GM12878 (cell line): ENCODE measurements at regions not wholly inside any gene's neighbourhood (a gene's known extent, or its start where the extent isn't known, plus 50 kb on each side); places are given as distances from the start of the nearest gene placed in this dataset.

Experiments
- ATAC-seq: fragments of 200-7000 bp; cut with Tn5 transposase; 3 replicates; pipeline ENCODE4 v1.9.1; 2020; ENCODE audit warnings: mild to moderate bottlenecking, moderate library complexity
- BruUV-seq: library from RNA; stranded (reverse); fragments of 400-500 nt; replicated peaks from 2 replicates; lab custom pipeline; 2021; lab: Mats Ljungman, UMichigan
- CTCF ChIA-PET: fragments of 300-600 bp; sonication (Branson Sonifier 250); formaldehyde crosslinking; extraction: SDS; loops from one replicate; lab custom pipeline; 2021; ENCODE audit warnings: inconsistent platforms; lab: Yijun Ruan, JAX
- POLR2A ChIA-PET: fragments of 350-600 bp; formaldehyde crosslinking; extraction: SDS; loops from one replicate; lab custom pipeline; 2021; ENCODE audit warnings: inconsistent platforms; lab: Charles Lee
- RAD21 ChIA-PET: fragments of 300-600 bp; sonication (Branson Sonifier 250); formaldehyde crosslinking; loops from one replicate; lab custom pipeline; 2023; ENCODE audit warnings: antibody characterized with exemption; ENCODE audit not compliant: unreplicated experiment; lab: Charles Lee
- SMC1A ChIA-PET: fragments of 300-600 bp; sonication (Branson Sonifier 250); formaldehyde crosslinking; loops from one replicate; lab custom pipeline; 2023; ENCODE audit not compliant: unreplicated experiment, uncharacterized antibody; lab: Charles Lee
- DNase-seq: peaks from one replicate; pipeline ENCODE4 v3.0.0-alpha.2; 2011; ENCODE audit warnings: low read depth, low spot score
- FAIRE-seq: peaks from 3 replicates; lab custom pipeline; 2011; peaks lifted over from hg19 to GRCh38; lab: Jason Lieb, UNC
- H2AFZ ChIP-seq: 2 replicates; pipeline ENCODE4 v1.6.0; 2011; ENCODE audit warnings: low read depth, low read length, control low read depth; ENCODE audit not compliant: control insufficient read depth
- H3K27ac ChIP-seq: 2 replicates; pipeline ENCODE4 v1.5.1; 2011; ENCODE audit warnings: control low read depth; ENCODE audit not compliant: control insufficient read depth, insufficient read depth
- H3K27me3 ChIP-seq, 2 experiments: replicated peaks in 1 of 2; 2 replicates each; pipeline versions ENCODE4 v1.6.0 to v1.6.1; 2011; ENCODE audit warnings: low read length in 1 of 2; ENCODE audit not compliant: control insufficient read depth in 2 of 2, insufficient read depth in 2 of 2
- H3K36me3 ChIP-seq, 2 experiments: 2 replicates each; pipeline ENCODE4 v1.5.1; 2011; ENCODE audit warnings: low read length in 1 of 2; ENCODE audit not compliant: control insufficient read depth in 2 of 2, insufficient read depth in 2 of 2
- H3K4me1 ChIP-seq: 2 replicates; pipeline ENCODE4 v1.6.1; 2011; ENCODE audit warnings: mild to moderate bottlenecking, low read length, moderate library complexity, mixed read lengths; ENCODE audit not compliant: control insufficient read depth, insufficient read depth
- H3K4me2 ChIP-seq: 2 replicates; pipeline ENCODE4 v1.6.0; 2011; ENCODE audit warnings: control low read depth; ENCODE audit not compliant: control insufficient read depth, insufficient read depth
- H3K4me3 ChIP-seq: fragments of 200-600 bp; sonication (generic); 2 replicates; pipeline ENCODE4 v1.5.1; 2016
- H3K79me2 ChIP-seq: 2 replicates; pipeline ENCODE4 v1.6.0; 2011; ENCODE audit warnings: low read length; ENCODE audit not compliant: control insufficient read depth, insufficient read depth
- H3K9ac ChIP-seq: 2 replicates; pipeline ENCODE4 v1.8.0; 2011; ENCODE audit warnings: low read length, control low read depth, mixed read lengths; ENCODE audit not compliant: control insufficient read depth, insufficient read depth
- H3K9me3 ChIP-seq: replicated peaks from 3 replicates; pipeline ENCODE4 v1.5.1; 2011; ENCODE audit warnings: mild to moderate bottlenecking, low read length; ENCODE audit not compliant: control insufficient read depth, insufficient read depth
- H4K20me1 ChIP-seq: 2 replicates; pipeline ENCODE4 v1.6.0; 2011; ENCODE audit not compliant: control insufficient read depth, insufficient read depth
- CHD2 ChIP-seq: IDR thresholded peaks from 2 replicates; pipeline ENCODE4 v1.6.1; 2011; ENCODE audit warnings: low read depth, low read length, improper control_type of control experiment, borderline replicate concordance
- CREB1 ChIP-seq: IDR thresholded peaks from 2 replicates; pipeline ENCODE4 v1.6.1; 2012; ENCODE audit warnings: low read depth, mild to moderate bottlenecking, inconsistent platforms
- EED ChIP-seq: sonication (generic); IDR thresholded peaks from 2 replicates; pipeline ENCODE4 v1.6.1; 2016; ENCODE audit warnings: antibody characterized with exemption, low read depth
- EZH2 ChIP-seq: IDR thresholded peaks from 2 replicates; pipeline ENCODE4 v1.6.1; 2012; ENCODE audit warnings: low read depth, mild to moderate bottlenecking, control low read depth, inconsistent platforms, low read length, borderline replicate concordance; ENCODE audit not compliant: control insufficient read depth
- MTA3 ChIP-seq: IDR thresholded peaks from 2 replicates; pipeline ENCODE4 v1.6.1; 2012; ENCODE audit warnings: low read length, inconsistent platforms, borderline replicate concordance
- NBN ChIP-seq: fragments of 450-650 bp; IDR thresholded peaks from 2 replicates; pipeline ENCODE4 v1.6.1; 2016
- PML ChIP-seq: IDR thresholded peaks from 2 replicates; pipeline ENCODE4 v1.6.1; 2012; ENCODE audit warnings: low read length, inconsistent platforms
- SIN3A ChIP-seq: IDR thresholded peaks from 2 replicates; pipeline ENCODE4 v1.6.1; 2012; ENCODE audit warnings: low read depth, low read length, improper control_type of control experiment
- YBX1 ChIP-seq: fragments of 450-650 bp; IDR thresholded peaks from 2 replicates; pipeline ENCODE4 v1.6.1; 2016; ENCODE audit warnings: antibody characterized with exemption
- ZBTB4 ChIP-seq: fragments of 450-650 bp; formaldehyde crosslinking; IDR thresholded peaks from 2 replicates; pipeline ENCODE4 v1.4.0; 2022; ENCODE audit warnings: mild to moderate bottlenecking, moderate library complexity
- ZNF207 ChIP-seq: fragments of 450-650 bp; IDR thresholded peaks from 2 replicates; pipeline ENCODE4 v1.6.1; 2014; ENCODE audit warnings: antibody characterized with exemption, mild to moderate bottlenecking, borderline replicate concordance
- ZNF24 ChIP-seq: fragments of 450-650 bp; IDR thresholded peaks from 2 replicates; pipeline ENCODE4 v1.6.1; 2017; ENCODE audit warnings: antibody characterized with exemption, mild to moderate bottlenecking
- ZNF384 ChIP-seq: IDR thresholded peaks from 2 replicates; pipeline ENCODE4 v1.6.1; 2012; ENCODE audit warnings: low read depth, mild to moderate bottlenecking, low read length, improper control_type of control experiment, borderline replicate concordance
- WGBS: methylation state at CpG from one replicate; pipeline ENCODE4 v1.1.6; 2016; ENCODE audit warnings: low lambda C conversion rate; ENCODE audit not compliant: insufficient replicate concordance, insufficient coverage; ENCODE audit errors: missing lambda C conversion rate; 5-methylcytosine and 5-hydroxymethylcytosine counted together
- in situ Hi-C: fragments of 300-500 bp; cut with MboI; formaldehyde crosslinking; loops from 9 replicates; pipeline ENCODE4 v1.14.3; 2018; ENCODE audit warnings: mixed read lengths
- intact Hi-C: fragments of 100-400 bp; cut with micrococcal nuclease; formaldehyde crosslinking; loops from one replicate; pipeline ENCODE4 v1.14.2; 2022; ENCODE audit not compliant: unreplicated experiment

GRCh38 chr7:67604461-67605386 lies 608.1 kb downstream of the TYW1 start:
- in situ Hi-C loops (no loop called here), intact Hi-C loops (no loop called here)
- Histone ChIP-seq H3K9ac (no peak overlapping the region), H3K27ac (no peak overlapping the region), H3K4me3 (no peak overlapping the region), H4K20me1 (no peaks in the 10 kb centered on the region), H3K4me2 (no peak overlapping the region), H3K4me1 (no peaks in the 10 kb centered on the region), H3K79me2 (no peaks in the 10 kb centered on the region), H3K9me3 (no peaks in the 10 kb centered on the region; the same call in 1 of the 3 replicates), H3K27me3 (no peaks in the 10 kb centered on the region), H3K36me3 (no peaks in the 10 kb centered on the region), H2AFZ (no peak overlapping the region)
- BruUV-seq: no TSS peak
- CTCF ChIA-PET: interaction anchor here (1.1 kb wide), 1 partner anchor 21 kb away, joined by 3 read pairs; no protein-coding TSS in a partner anchor
- SMC1A ChIA-PET: no interaction called here
- TF ChIP-seq YBX1 (no peak), ZNF24 (no peak), CHD2 (no peak), EED (no peak), ZNF384 (no peak), ZBTB4 (no peak), CREB1 (no peak), ZNF207 (no peak), SIN3A (no peak), EZH2 (no peak), NBN (no peak), MTA3 (no peak), PML (no peak)
- RAD21 ChIA-PET: no interaction called here
- FAIRE-seq: no peak
- POLR2A ChIA-PET: no interaction called here
- no peak for ATAC-seq
- no peak for DNase-seq
- WGBS: 41% methylated on average over 2 of the region's 2 CpGs
